ENCODE measurements at regions not wholly inside any gene's neighbourhood (a gene's known extent, or its start where the extent isn't known, plus 50 kb on each side); places are given as distances from the start of the nearest gene placed in this dataset.
"Not testable (repeated sequence)": the region's sequence is repeated elsewhere in the genome, so short reads cannot be mapped to it uniquely, and the experiment has no call there.

GRCh38 chr7:155939350-155939749 lies 127.1 kb upstream of the SHH start:
- no peak for ATAC-seq
- H3K36me3 ChIP-seq: no peaks in the 10 kb centered on the region

GRCh38 chr7:155938129-155938528 lies 125.9 kb upstream of the SHH start:
- H3K4me1 ChIP-seq: no peaks in the 10 kb centered on the region
- H3K27ac ChIP-seq: no peak overlapping the region
- DNase-seq (no peak), ATAC-seq (no peak)
- no peak for TF ChIP-seq CTCF (IDR thresholded peaks at IDR 0.05)
- H3K27me3 ChIP-seq: no peaks in the 10 kb centered on the region
- intact Hi-C loops (cut with DNase I): no loop called here
- H3K9me3 ChIP-seq: peaks cover 0 to 6% of the 10 kb centered on the region in 2 donors
- H3K4me3 ChIP-seq: no peak overlapping the region
- no peaks in the 10 kb centered on the region for H3K36me3 ChIP-seq

More at GRCh38 chr7:155939350-155939749, 127.1 kb upstream of the SHH start:
- Histone ChIP-seq H3K27me3 (no peaks in the 10 kb centered on the region), H3K9me3 (peaks cover 0 to 6% of the 10 kb centered on the region in 2 donors), H3K4me1 (no peaks in the 10 kb centered on the region), H3K27ac (no peak overlapping the region), H3K4me3 (no peak overlapping the region)
- TF ChIP-seq CTCF (IDR thresholded peaks at IDR 0.05): no peak
- intact Hi-C loops (cut with DNase I): no loop called here
- no peak for DNase-seq

GRCh38 chr7:155935726-155936125 lies 123.5 kb upstream of the SHH start:
- no peak overlapping the region for H3K4me3 ChIP-seq
- H3K4me1 ChIP-seq: no peaks in the 10 kb centered on the region
- H3K27ac ChIP-seq: no peak overlapping the region
- ATAC-seq (no peak), DNase-seq (no peak)
- peaks cover 0 to 9% of the 10 kb centered on the region in 2 donors for H3K27me3 ChIP-seq
- intact Hi-C loops (cut with DNase I): no loop called here
- peaks cover 0 to 6% of the 10 kb centered on the region in 2 donors for H3K9me3 ChIP-seq
- no peaks in the 10 kb centered on the region for H3K36me3 ChIP-seq
- no peak for TF ChIP-seq CTCF (IDR thresholded peaks at IDR 0.05)

- DNase-seq (no peak), ATAC-seq (no peak)
- H3K4me1 ChIP-seq: no peaks in the 10 kb centered on the region
- intact Hi-C loops (cut with DNase I): no loop called here
- no peaks in the 10 kb centered on the region for H3K36me3 ChIP-seq
- no peak overlapping the region for H3K4me3 ChIP-seq
- H3K9me3 ChIP-seq: peaks cover 0 to 6% of the 10 kb centered on the region in 2 donors
- TF ChIP-seq CTCF (IDR thresholded peaks at IDR 0.05): no peak
- H3K27ac ChIP-seq: no peak overlapping the region
- H3K27me3 ChIP-seq: peaks cover 0 to 9% of the 10 kb centered on the region in 2 donors
Measured at GRCh38 chr7:155935005-155935557, 122.8 kb upstream of the SHH start.

GRCh38 chr7:155932324-155932723 lies 120.1 kb upstream of the SHH start:
- intact Hi-C loops (cut with DNase I); H3K4me1 ChIP-seq; H3K27ac ChIP-seq; H3K36me3 ChIP-seq; ATAC-seq; H3K9me3 ChIP-seq; DNase-seq; H3K4me3 ChIP-seq: not testable (repeated sequence)
- peaks cover 0 to 23% of the 10 kb centered on the region in 2 donors for H3K27me3 ChIP-seq

All from left lung (tissue), 4 donors.